Superior temporal gyrus (tissue), 1 donor: ENCODE measurements at regions not wholly inside any gene's neighbourhood (a gene's known extent, or its start where the extent isn't known, plus 50 kb on each side); places are given as distances from the start of the nearest gene placed in this dataset.
"Not testable (repeated sequence)": the region's sequence is repeated elsewhere in the genome, so short reads cannot be mapped to it uniquely, and the experiment has no call there.

Source experiments
- DNase-seq: peaks from one replicate; pipeline ENCODE4 v3.0.0-alpha.2; 2016; ENCODE audit errors: extremely low spot score

GRCh38 chr5:103772248-103772647, 209.7 kb upstream of the NUDT12 start:
- DNase-seq, result peak; percentile 2

- DNase-seq, result no peak
Measured at GRCh38 chr5:103764403-103764802, 201.8 kb upstream of the NUDT12 start.

GRCh38 chr5:103758996-103759395, 196.4 kb upstream of the NUDT12 start:
- DNase-seq, result no peak

- DNase-seq, result no peak
Measured at GRCh38 chr5:103755974-103756373, 193.4 kb upstream of the NUDT12 start.

GRCh38 chr5:103745353-103746065, 182.9 kb upstream of the NUDT12 start:
- DNase-seq, result no peak

- DNase-seq, result no peak
Measured at GRCh38 chr5:103744159-103744558, 181.6 kb upstream of the NUDT12 start.

GRCh38 chr5:103743421-103743820, 180.8 kb upstream of the NUDT12 start:
- DNase-seq, result no peak

- DNase-seq, result no peak
Measured at GRCh38 chr5:103741984-103742383, 179.4 kb upstream of the NUDT12 start.

- DNase-seq, result not testable (repeated sequence)
Measured at GRCh38 chr5:103736343-103736742, 173.8 kb upstream of the NUDT12 start.

GRCh38 chr5:103724271-103724670, 161.7 kb upstream of the NUDT12 start:
- no peak for DNase-seq

- DNase-seq, result no peak
Measured at GRCh38 chr5:103721183-103721582, 158.6 kb upstream of the NUDT12 start.

GRCh38 chr5:103718108-103718507, 155.5 kb upstream of the NUDT12 start:
- no peak for DNase-seq

GRCh38 chr5:103708601-103709000, 146.0 kb upstream of the NUDT12 start:
- DNase-seq, result no peak

GRCh38 chr5:103706939-103707682, 144.5 kb upstream of the NUDT12 start:
- DNase-seq, result no peak

GRCh38 chr5:103703617-103704016, 141.0 kb upstream of the NUDT12 start:
- DNase-seq, result no peak

- no peak for DNase-seq
Measured at GRCh38 chr5:103693517-103693916, 130.9 kb upstream of the NUDT12 start.

- DNase-seq, result no peak
Measured at GRCh38 chr5:103690676-103691075, 128.1 kb upstream of the NUDT12 start.

GRCh38 chr5:103679873-103680272, 117.3 kb upstream of the NUDT12 start:
- no peak for DNase-seq

- not testable (repeated sequence) for DNase-seq
Measured at GRCh38 chr5:103676198-103676597, 113.6 kb upstream of the NUDT12 start.

GRCh38 chr5:103674739-103675138, 112.2 kb upstream of the NUDT12 start:
- DNase-seq, result no peak

- DNase-seq, result no peak
Measured at GRCh38 chr5:103674251-103674650, 111.7 kb upstream of the NUDT12 start.

GRCh38 chr5:103669615-103670014, 107.0 kb upstream of the NUDT12 start:
- no peak for DNase-seq

- DNase-seq, result no peak
Measured at GRCh38 chr5:103668281-103668680, 105.7 kb upstream of the NUDT12 start.
